ENCODE measurements at regions not wholly inside any gene's neighbourhood (a gene's known extent, or its start where the extent isn't known, plus 50 kb on each side); places are given as distances from the start of the nearest gene placed in this dataset.

DNA sequence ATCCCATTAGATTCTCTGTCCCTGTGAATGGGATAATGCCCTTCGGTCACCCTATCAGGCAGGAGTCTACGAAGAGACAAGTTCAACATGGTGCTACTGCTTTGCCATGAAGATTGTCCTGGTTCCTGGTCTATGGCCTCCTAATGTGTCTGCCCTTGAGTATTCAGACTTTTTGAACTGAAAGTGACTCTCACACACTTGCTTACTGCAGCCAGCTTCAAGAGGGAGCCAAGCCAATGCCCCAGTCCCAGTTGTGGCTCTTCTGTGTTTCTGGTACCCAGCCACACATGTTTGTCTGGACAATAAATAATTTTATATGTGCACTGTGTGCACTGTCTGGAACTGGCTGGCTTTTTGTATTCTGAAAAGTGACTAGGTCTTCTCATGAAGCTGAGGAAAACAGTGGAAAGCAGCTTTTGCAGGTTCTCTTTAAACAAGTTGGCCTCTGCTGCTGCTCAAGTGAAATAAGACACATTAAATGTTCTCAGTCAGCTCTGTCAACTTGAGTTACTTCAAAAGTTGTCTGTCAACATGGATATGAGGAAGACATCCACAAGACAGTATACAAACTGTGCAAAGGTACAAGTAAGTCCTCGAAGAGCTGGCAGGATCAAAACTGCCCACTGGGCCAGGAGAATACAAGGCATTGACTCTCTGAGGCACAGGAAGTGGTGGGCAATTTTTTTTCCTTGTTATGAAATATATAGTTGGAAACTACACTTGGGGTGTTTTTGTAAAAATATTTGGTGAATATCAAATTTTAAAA, 60.0 kb downstream of the ZNF608 start:
- Histone ChIP-seq H3K4me2 (ENCODE audit: insufficient read depth, low read length) (no peak overlapping the region), H3K9me3 (replicated peaks; ENCODE audit: control insufficient read depth, insufficient read depth, low read length) (no peaks in the 10 kb centered on the region), H2AFZ (ENCODE audit: low read depth, low read length) (no peak overlapping the region), H3K9ac (replicated peaks; ENCODE audit: extremely low read depth, insufficient read depth, low read length) (no peak overlapping the region), H3K36me3 (ENCODE audit: control insufficient read depth in 2 of 2, extremely low read depth in 1 of 2, insufficient read depth in 2 of 2, low read length in 2 of 2) (no peaks in the 10 kb centered on the region), H3K4me3 (replicated peaks in 1 of 3; ENCODE audit: insufficient read depth in 1 of 3, low read depth in 1 of 3, low read length in 3 of 3) (no peak overlapping the region), H3K79me2 (ENCODE audit: control insufficient read depth, insufficient read depth, low read length) (no peaks in the 10 kb centered on the region), H3K27ac (ENCODE audit: insufficient read depth, low read depth, low read length) (no peak overlapping the region), H3K9me1 (replicated peaks; ENCODE audit: control insufficient read depth, extremely low read depth, insufficient read depth, low read length) (no peaks in the 10 kb centered on the region), H3K27me3 (ENCODE audit: control insufficient read depth in 2 of 2, insufficient read depth in 2 of 2, low read length in 2 of 2) (no peaks in the 10 kb centered on the region), H3K4me1 (ENCODE audit: control insufficient read depth, extremely low read depth, insufficient read depth, low read length) (no peaks in the 10 kb centered on the region), H4K20me1 (replicated peaks; ENCODE audit: control insufficient read depth, extremely low read depth, insufficient read depth, low read length) (no peaks in the 10 kb centered on the region)
- dilution Hi-C loops (cut with MboI; ENCODE audit: extremely low pct_ligation_motif_present, low sequenced_read_pairs) (no loop called here), intact Hi-C loops (cut with micrococcal nuclease) (no loop called here)
- FAIRE-seq (no peak), DNase-seq (ENCODE audit: low read depth, low spot score) (no peak)
- no peak for TF ChIP-seq FOS (IDR thresholded peaks at IDR 0.05; ENCODE audit: borderline replicate concordance, insufficient read depth, low read length)
- no peak for TF ChIP-seq GATA2 (IDR thresholded peaks at IDR 0.05; ENCODE audit: insufficient read depth, insufficient read length, low read depth, low read length)
- TF ChIP-seq POLR2A (IDR thresholded peaks at IDR 0.05; ENCODE audit: low read depth, low read length): no peak
- no peak for TF ChIP-seq EZH2 (IDR thresholded peaks at IDR 0.05; ENCODE audit: borderline replicate concordance, low read depth, low read length, severe bottlenecking)
- no peak for TF ChIP-seq POLR2AphosphoS5 (IDR thresholded peaks at IDR 0.05; ENCODE audit: insufficient read depth, low read depth, low read length)
- TF ChIP-seq JUN (IDR thresholded peaks at IDR 0.05; ENCODE audit: borderline replicate concordance, insufficient read depth, insufficient read length, low read depth): no peak
- TF ChIP-seq, protein P1, sequence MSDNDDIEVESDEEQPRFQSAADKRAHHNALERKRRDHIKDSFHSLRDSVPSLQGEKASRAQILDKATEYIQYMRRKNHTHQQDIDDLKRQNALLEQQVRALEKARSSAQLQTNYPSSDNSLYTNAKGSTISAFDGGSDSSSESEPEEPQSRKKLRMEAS (IDR thresholded peaks at IDR 0.05; ENCODE audit: insufficient read depth, insufficient read length): no peak
- TF ChIP-seq MYC (IDR thresholded peaks at IDR 0.05; ENCODE audit: low read depth, low read length): no peak
- TF ChIP-seq, protein P2, sequence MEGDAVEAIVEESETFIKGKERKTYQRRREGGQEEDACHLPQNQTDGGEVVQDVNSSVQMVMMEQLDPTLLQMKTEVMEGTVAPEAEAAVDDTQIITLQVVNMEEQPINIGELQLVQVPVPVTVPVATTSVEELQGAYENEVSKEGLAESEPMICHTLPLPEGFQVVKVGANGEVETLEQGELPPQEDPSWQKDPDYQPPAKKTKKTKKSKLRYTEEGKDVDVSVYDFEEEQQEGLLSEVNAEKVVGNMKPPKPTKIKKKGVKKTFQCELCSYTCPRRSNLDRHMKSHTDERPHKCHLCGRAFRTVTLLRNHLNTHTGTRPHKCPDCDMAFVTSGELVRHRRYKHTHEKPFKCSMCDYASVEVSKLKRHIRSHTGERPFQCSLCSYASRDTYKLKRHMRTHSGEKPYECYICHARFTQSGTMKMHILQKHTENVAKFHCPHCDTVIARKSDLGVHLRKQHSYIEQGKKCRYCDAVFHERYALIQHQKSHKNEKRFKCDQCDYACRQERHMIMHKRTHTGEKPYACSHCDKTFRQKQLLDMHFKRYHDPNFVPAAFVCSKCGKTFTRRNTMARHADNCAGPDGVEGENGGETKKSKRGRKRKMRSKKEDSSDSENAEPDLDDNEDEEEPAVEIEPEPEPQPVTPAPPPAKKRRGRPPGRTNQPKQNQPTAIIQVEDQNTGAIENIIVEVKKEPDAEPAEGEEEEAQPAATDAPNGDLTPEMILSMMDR (IDR thresholded peaks at IDR 0.05; ENCODE audit: extremely low read depth in 1 of 2, insufficient read depth in 1 of 2, low read depth in 1 of 2, low read length in 2 of 2): no peak
- POLR2A ChIA-PET: interaction anchor here (0.6 kb wide), 1 partner anchor 68 kb away, joined by 4 read pairs; no protein-coding TSS in a partner anchor
- CTCF ChIA-PET: no interaction called here
- BruUV-seq (replicated peaks): no TSS peak

All from endothelial cell of umbilical vein (primary cell).